AML-193 (cell line): ENCODE measurements at regions not wholly inside any gene's neighbourhood (a gene's known extent, or its start where the extent isn't known, plus 50 kb on each side); places are given as distances from the start of the nearest gene placed in this dataset.
A peak's percentile ranks its signal among the peaks of the same experiment; 100 is the strongest.
"Not testable (repeated sequence)": the region's sequence is repeated elsewhere in the genome, so short reads cannot be mapped to it uniquely, and the experiment has no call there.

Source experiments
- DNase-seq, 2 experiments: peaks; one replicate each; lab custom pipeline; 2025; lab: John Stamatoyannopoulos, UW

- DNase-seq, result peak; percentile 43 to 51
These were observed 61.2 kb upstream of the MRPS9 start for GRCh38 chr2:104976603-104977120.

GRCh38 chr2:104977958-104978357, 59.9 kb upstream of the MRPS9 start:
- no peak for DNase-seq

- not testable (repeated sequence) for DNase-seq
These were observed 58.1 kb upstream of the MRPS9 start for GRCh38 chr2:104979786-104980185.

- DNase-seq, result no peak
These were observed 55.8 kb upstream of the MRPS9 start for GRCh38 chr2:104982111-104982510.
